Progenitor cell of endocrine pancreas (in vitro differentiated cells): ENCODE measurements at regions not wholly inside any gene's neighbourhood (a gene's known extent, or its start where the extent isn't known, plus 50 kb on each side); places are given as distances from the start of the nearest gene placed in this dataset.

ENCODE experiments used
- DNase-seq: peaks from one replicate; pipeline ENCODE4 v3.0.0; 2021; ENCODE audit warnings: low spot score; ENCODE audit not compliant: unreplicated experiment
- H3K27ac Mint-ChIP-seq: 2 replicates; pipeline ENCODE4 v1.8.0; 2021; ENCODE audit warnings: mild to moderate bottlenecking, moderate library complexity, mixed read lengths
- H3K27me3 Mint-ChIP-seq: 2 replicates; pipeline ENCODE4 v1.8.0; 2021; ENCODE audit warnings: mixed read lengths
- H3K36me3 Mint-ChIP-seq: 2 replicates; pipeline ENCODE4 v1.8.0; 2022; ENCODE audit warnings: mixed read lengths; ENCODE audit not compliant: insufficient read depth
- H3K4me1 Mint-ChIP-seq: 2 replicates; pipeline ENCODE4 v1.8.0; 2021; ENCODE audit warnings: low read depth, mixed read lengths
- H3K4me3 Mint-ChIP-seq: 2 replicates; pipeline ENCODE4 v1.8.0; 2021; ENCODE audit warnings: low read depth, mild to moderate bottlenecking, moderate library complexity, mixed read lengths
- H3K9me3 Mint-ChIP-seq: 2 replicates; pipeline ENCODE4 v1.8.0; 2021; ENCODE audit warnings: low read depth, mixed read lengths
- TF ChIP-seq, protein P1 (sequence below): fragments of 200-600 bp; sonication (generic); IDR thresholded peaks from one replicate; pipeline ENCODE4 v1.5.0; 2021; ENCODE audit warnings: antibody characterized with exemption, mild to moderate bottlenecking; ENCODE audit not compliant: unreplicated experiment

GRCh38 chr9:119509291-119509905, 140.2 kb upstream of the BRINP1 start:
- no peak overlapping the region for H3K4me3 Mint-ChIP-seq
- H3K4me1 Mint-ChIP-seq, result no peaks in the 10 kb centered on the region
- peaks cover 9% of the 10 kb centered on the region for H3K9me3 Mint-ChIP-seq
- TF ChIP-seq, protein P1, sequence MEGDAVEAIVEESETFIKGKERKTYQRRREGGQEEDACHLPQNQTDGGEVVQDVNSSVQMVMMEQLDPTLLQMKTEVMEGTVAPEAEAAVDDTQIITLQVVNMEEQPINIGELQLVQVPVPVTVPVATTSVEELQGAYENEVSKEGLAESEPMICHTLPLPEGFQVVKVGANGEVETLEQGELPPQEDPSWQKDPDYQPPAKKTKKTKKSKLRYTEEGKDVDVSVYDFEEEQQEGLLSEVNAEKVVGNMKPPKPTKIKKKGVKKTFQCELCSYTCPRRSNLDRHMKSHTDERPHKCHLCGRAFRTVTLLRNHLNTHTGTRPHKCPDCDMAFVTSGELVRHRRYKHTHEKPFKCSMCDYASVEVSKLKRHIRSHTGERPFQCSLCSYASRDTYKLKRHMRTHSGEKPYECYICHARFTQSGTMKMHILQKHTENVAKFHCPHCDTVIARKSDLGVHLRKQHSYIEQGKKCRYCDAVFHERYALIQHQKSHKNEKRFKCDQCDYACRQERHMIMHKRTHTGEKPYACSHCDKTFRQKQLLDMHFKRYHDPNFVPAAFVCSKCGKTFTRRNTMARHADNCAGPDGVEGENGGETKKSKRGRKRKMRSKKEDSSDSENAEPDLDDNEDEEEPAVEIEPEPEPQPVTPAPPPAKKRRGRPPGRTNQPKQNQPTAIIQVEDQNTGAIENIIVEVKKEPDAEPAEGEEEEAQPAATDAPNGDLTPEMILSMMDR, result no peak
- no peak overlapping the region for H3K27ac Mint-ChIP-seq
- H3K27me3 Mint-ChIP-seq, result no peaks in the 10 kb centered on the region
- no peaks in the 10 kb centered on the region for H3K36me3 Mint-ChIP-seq
- DNase-seq, result no peak

DNA sequence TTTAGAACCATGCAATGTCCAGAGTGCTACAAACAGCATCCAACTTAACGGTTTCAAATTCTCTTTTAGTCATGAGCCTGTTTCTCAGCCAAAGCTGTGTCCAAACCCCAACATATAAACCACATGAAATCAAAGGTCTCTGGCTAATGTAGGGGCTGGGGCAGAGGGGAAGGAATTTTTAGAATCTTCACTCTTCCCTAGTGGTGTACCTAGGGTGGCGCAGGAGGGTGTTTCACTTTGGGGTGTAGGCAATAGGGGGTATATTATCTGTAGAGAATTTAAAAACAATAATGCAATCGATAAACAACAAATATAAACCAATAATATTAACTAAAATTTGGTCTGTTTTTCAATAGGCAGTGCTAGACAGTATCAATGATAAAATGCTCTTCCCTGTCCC, 132.1 kb upstream of the BRINP1 start:
- no peak overlapping the region for H3K27ac Mint-ChIP-seq
- no peaks in the 10 kb centered on the region for H3K27me3 Mint-ChIP-seq
- no peaks in the 10 kb centered on the region for H3K4me1 Mint-ChIP-seq
- H3K36me3 Mint-ChIP-seq, result no peaks in the 10 kb centered on the region
- no peak for DNase-seq
- H3K4me3 Mint-ChIP-seq, result no peak overlapping the region
- peaks cover 14% of the 10 kb centered on the region for H3K9me3 Mint-ChIP-seq
- TF ChIP-seq, protein P1, result no peak

- Mint-ChIP-seq H3K9me3 (peaks cover 14% of the 10 kb centered on the region), H3K27ac (no peak overlapping the region), H3K27me3 (peaks cover 3% of the 10 kb centered on the region), H3K4me3 (no peak overlapping the region), H3K4me1 (no peaks in the 10 kb centered on the region), H3K36me3 (no peaks in the 10 kb centered on the region)
- DNase-seq, result no peak
- TF ChIP-seq, protein P1, result no peak
These were observed 131.0 kb upstream of the BRINP1 start for GRCh38 chr9:119500072-119500771.

GRCh38 chr9:119487118-119487827, 118.0 kb upstream of the BRINP1 start:
- H3K4me1 Mint-ChIP-seq, result no peaks in the 10 kb centered on the region

DNA sequence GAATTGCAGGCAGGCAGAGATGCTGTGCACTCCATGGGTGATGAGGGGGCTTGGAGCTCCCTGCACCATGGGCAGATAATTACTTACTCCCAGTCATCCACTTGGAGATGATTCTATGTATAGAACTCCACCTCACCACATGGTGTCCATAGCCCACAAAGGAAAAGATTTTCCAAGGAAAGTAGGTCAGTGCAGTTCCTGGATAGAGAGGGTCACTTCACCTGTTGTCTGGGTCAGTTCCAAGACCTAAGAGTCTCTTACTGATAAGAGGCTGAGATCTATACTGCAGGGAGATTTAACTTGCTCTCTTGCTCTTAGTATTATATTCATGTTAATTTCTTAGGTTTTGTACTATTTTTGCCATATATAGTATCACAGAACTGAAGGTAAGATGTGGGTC, 113.9 kb upstream of the BRINP1 start:
- no peak overlapping the region for H3K4me3 Mint-ChIP-seq
- H3K36me3 Mint-ChIP-seq, result no peaks in the 10 kb centered on the region
- no peak for DNase-seq
- TF ChIP-seq, protein P1, result no peak
- H3K27me3 Mint-ChIP-seq, result no peaks in the 10 kb centered on the region
- no peaks in the 10 kb centered on the region for H3K4me1 Mint-ChIP-seq
- H3K9me3 Mint-ChIP-seq, result no peaks in the 10 kb centered on the region
- H3K27ac Mint-ChIP-seq, result no peak overlapping the region

More at GRCh38 chr9:119487118-119487827, 118.0 kb upstream of the BRINP1 start:
- Mint-ChIP-seq H3K27me3 (no peaks in the 10 kb centered on the region), H3K27ac (no peak overlapping the region), H3K36me3 (no peaks in the 10 kb centered on the region), H3K9me3 (no peaks in the 10 kb centered on the region), H3K4me3 (no peak overlapping the region)
- no peak for DNase-seq
- TF ChIP-seq, protein P1, result no peak
